Liver (tissue), 8 donors: ENCODE measurements at regions not wholly inside any gene's neighbourhood (a gene's known extent, or its start where the extent isn't known, plus 50 kb on each side); places are given as distances from the start of the nearest gene placed in this dataset.

ENCODE experiments used
- DNase-seq: peaks from one replicate; pipeline ENCODE4 v3.0.0-alpha.2; 2017; ENCODE audit warnings: low spot score
- H3K27ac ChIP-seq, 2 donors: one replicate each; pipeline ENCODE4 v1.7.0; 2013; ENCODE audit warnings: inconsistent platforms in 2 of 2, low read length in 2 of 2, control low read depth in 1 of 2, low read depth in 1 of 2, mild to moderate bottlenecking in 1 of 2
- H3K27me3 ChIP-seq, 4 donors: one replicate each; pipeline versions ENCODE4 v1.6.1 to v1.7.0; 2013; ENCODE audit warnings: low read length in 3 of 4, inconsistent platforms in 1 of 4, mild to moderate bottlenecking in 1 of 4, moderate library complexity in 1 of 4; ENCODE audit not compliant: control insufficient read depth in 4 of 4, insufficient read depth in 4 of 4
- H3K36me3 ChIP-seq, 4 donors: one replicate each; pipeline versions ENCODE4 v1.6.1 to v1.7.0; 2013; ENCODE audit warnings: low read length in 3 of 4, mild to moderate bottlenecking in 3 of 4, low read depth in 1 of 4, moderate library complexity in 1 of 4; ENCODE audit not compliant: control insufficient read depth in 4 of 4, insufficient read depth in 3 of 4
- H3K4me1 ChIP-seq, 4 donors: one replicate each; pipeline versions ENCODE4 v1.6.1 to v1.7.0; 2013; ENCODE audit warnings: low read length in 3 of 4, mild to moderate bottlenecking in 3 of 4, moderate library complexity in 1 of 4; ENCODE audit not compliant: control insufficient read depth in 4 of 4, insufficient read depth in 4 of 4
- H3K4me3 ChIP-seq, 3 donors: one replicate each; pipeline versions ENCODE4 v1.6.1 to v1.7.0; 2013; ENCODE audit warnings: low read length in 3 of 3, control low read depth in 1 of 3, low read depth in 1 of 3, mild to moderate bottlenecking in 1 of 3
- H3K9ac ChIP-seq, 2 donors: one replicate each; pipeline ENCODE4 v1.7.0; 2013; ENCODE audit warnings: low read length in 2 of 2, mild to moderate bottlenecking in 2 of 2, moderate library complexity in 2 of 2, control low read depth in 1 of 2, low read depth in 1 of 2
- H3K9me3 ChIP-seq, 4 donors: one replicate each; pipeline versions ENCODE4 v1.6.1 to v1.7.0; 2013; ENCODE audit warnings: low read length in 3 of 4; ENCODE audit not compliant: control insufficient read depth in 4 of 4
- ATF3 ChIP-seq: IDR thresholded peaks from 2 replicates; pipeline ENCODE4 v1.6.1; 2016; ENCODE audit warnings: antibody characterized with exemption
- CTCF ChIP-seq: fragments of 150-350 bp; IDR thresholded peaks from 2 replicates; pipeline ENCODE4 v1.5.1; 2017; ENCODE audit warnings: improper control_type of control experiment, low read depth, low read length; ENCODE audit not compliant: missing input control
- EGR1 ChIP-seq, 2 donors: IDR thresholded peaks; 2 replicates each; pipeline ENCODE4 v1.6.1; 2016 to 2018; ENCODE audit warnings: antibody characterized with exemption in 2 of 2, low read depth in 2 of 2
- FOXA1 ChIP-seq: IDR thresholded peaks from 2 replicates; pipeline ENCODE4 v1.6.1; 2016; ENCODE audit warnings: antibody characterized with exemption
- FOXA2 ChIP-seq: IDR thresholded peaks from 2 replicates; pipeline ENCODE4 v1.6.1; 2016; ENCODE audit warnings: antibody characterized with exemption
- GABPA ChIP-seq, 2 donors: IDR thresholded peaks in 1 of 2; conservative IDR thresholded peaks in 1 of 2; 2 replicates each; pipeline ENCODE4 v1.6.1; 2016; ENCODE audit warnings: antibody characterized with exemption in 2 of 2, mild to moderate bottlenecking in 1 of 2, moderate library complexity in 1 of 2
- HNF4A ChIP-seq, 2 donors: conservative IDR thresholded peaks; 2 replicates each; pipeline ENCODE4 v1.6.1; 2016; ENCODE audit warnings: antibody characterized with exemption in 2 of 2, mild to moderate bottlenecking in 2 of 2
- HNF4G ChIP-seq: IDR thresholded peaks from 2 replicates; pipeline ENCODE4 v1.6.1; 2016; ENCODE audit warnings: antibody characterized with exemption
- JUND ChIP-seq, 2 donors: IDR thresholded peaks; 2 replicates each; pipeline ENCODE4 v1.6.1; 2016; ENCODE audit warnings: antibody characterized with exemption in 2 of 2
- MAX ChIP-seq: IDR thresholded peaks from 2 replicates; pipeline ENCODE4 v1.6.1; 2016; ENCODE audit warnings: antibody characterized with exemption
- NR2F2 ChIP-seq: IDR thresholded peaks from 2 replicates; pipeline ENCODE4 v1.6.1; 2016; ENCODE audit warnings: antibody characterized with exemption
- RAD21 ChIP-seq, 2 donors: IDR thresholded peaks; 2 replicates each; pipeline ENCODE4 v1.6.1; 2016; ENCODE audit warnings: antibody characterized with exemption in 2 of 2, mild to moderate bottlenecking in 2 of 2
- REST ChIP-seq: IDR thresholded peaks from 2 replicates; pipeline ENCODE4 v1.6.1; 2016; ENCODE audit warnings: antibody characterized with exemption, mild to moderate bottlenecking
- RXRA ChIP-seq, 2 donors: IDR thresholded peaks; 2 replicates each; pipeline ENCODE4 v1.6.1; 2017 to 2018; ENCODE audit warnings: antibody characterized with exemption in 2 of 2, mild to moderate bottlenecking in 1 of 2
- SP1 ChIP-seq: IDR thresholded peaks from 2 replicates; pipeline ENCODE4 v1.6.1; 2018; ENCODE audit warnings: antibody characterized with exemption, mild to moderate bottlenecking
- TAF1 ChIP-seq: conservative IDR thresholded peaks from 2 replicates; pipeline ENCODE4 v1.6.1; 2016; ENCODE audit warnings: antibody characterized with exemption, mild to moderate bottlenecking
- YY1 ChIP-seq: IDR thresholded peaks from 2 replicates; pipeline ENCODE4 v1.6.1; 2016; ENCODE audit warnings: antibody characterized with exemption, mild to moderate bottlenecking
- ZBTB33 ChIP-seq: IDR thresholded peaks from 2 replicates; pipeline ENCODE4 v1.6.1; 2016; ENCODE audit warnings: antibody characterized with exemption
- WGBS: extraction: QIAGEN DNeasy Blood & Tissue Kit; methylation state at CpG from one replicate; pipeline ENCODE4 v1.1.7; 2013; 5-methylcytosine and 5-hydroxymethylcytosine counted together
- donor health status: healthy.
- donor health status: healthy.
- donor health status: healthy.
- donor health status: healthy.
- donor health status: healthy.

- no peak for TF ChIP-seq CTCF
- TF ChIP-seq FOXA1, result no peak
- no peak for TF ChIP-seq NR2F2
Observed at GRCh38 chr10:78763651-78764395, 304.9 kb upstream of the ZMIZ1 start (continued).

- 89% methylated on average over 5 of the region's 5 CpGs for WGBS
- no peak overlapping the region for H3K9ac ChIP-seq
- no peak overlapping the region for H3K27ac ChIP-seq
- H3K4me3 ChIP-seq, result no peak overlapping the region
- TF ChIP-seq RAD21 (IDR thresholded peaks at IDR 0.05) (no peak), TAF1 (no peak), ATF3 (no peak), RXRA (IDR thresholded peaks at IDR 0.05) (no peak), REST (no peak), CTCF (no peak), FOXA1 (no peak), SP1 (no peak), YY1 (no peak), MAX (no peak), HNF4A (conservative IDR thresholded peaks at IDR 0.05) (no peak), NR2F2 (no peak), GABPA (IDR thresholded peaks at IDR 0.05 in 1 of 2, conservative IDR thresholded peaks at IDR 0.05 in 1 of 2) (no peak), ZBTB33 (no peak), HNF4G (no peak), JUND (IDR thresholded peaks at IDR 0.05) (no peak), FOXA2 (no peak), EGR1 (IDR thresholded peaks at IDR 0.05; ENCODE audit: low read depth in 2 of 2) (no peak)
- H3K27me3 ChIP-seq, result no peaks in the 10 kb centered on the region
- H3K4me1 ChIP-seq, result no peaks in the 10 kb centered on the region
- H3K9me3 ChIP-seq, result no peaks in the 10 kb centered on the region
- no peak for DNase-seq
- H3K36me3 ChIP-seq, result no peaks in the 10 kb centered on the region
Observed at GRCh38 chr10:78764436-78764835, 304.3 kb upstream of the ZMIZ1 start.
